SJSA1 (cell line): ENCODE measurements at regions not wholly inside any gene's neighbourhood (a gene's known extent, or its start where the extent isn't known, plus 50 kb on each side); places are given as distances from the start of the nearest gene placed in this dataset.

ENCODE experiments used
- DNase-seq, 2 experiments: peaks; one replicate each; pipeline ENCODE4 v3.0.0-alpha.2; 2015 to 2020; ENCODE audit warnings: low spot score in 2 of 2, low read depth in 1 of 2
- H3K27ac ChIP-seq: fragments of 250-450 bp; sonication (Bioruptor Pico); 2 replicates; pipeline ENCODE4 v1.5.1; 2020; ENCODE audit warnings: mild to moderate bottlenecking, moderate library complexity
- H3K27me3 ChIP-seq: fragments of 250-450 bp; sonication (Bioruptor Pico); replicated peaks from 2 replicates; pipeline ENCODE4 v1.5.1; 2020; ENCODE audit warnings: mild to moderate bottlenecking, moderate library complexity
- H3K36me3 ChIP-seq: fragments of 250-450 bp; sonication (Bioruptor Pico); 2 replicates; pipeline ENCODE4 v1.5.1; 2020; ENCODE audit warnings: mild to moderate bottlenecking
- H3K4me1 ChIP-seq: fragments of 250-450 bp; sonication (Bioruptor Pico); replicated peaks from 2 replicates; pipeline ENCODE4 v1.6.1; 2021; ENCODE audit warnings: mild to moderate bottlenecking
- H3K4me3 ChIP-seq: fragments of 250-450 bp; sonication (Bioruptor Pico); 2 replicates; pipeline ENCODE4 v1.5.1; 2020; ENCODE audit warnings: mild to moderate bottlenecking
- H3K9me3 ChIP-seq: fragments of 250-450 bp; sonication (Bioruptor Pico); replicated peaks from 2 replicates; pipeline ENCODE4 v1.5.1; 2020; ENCODE audit warnings: mild to moderate bottlenecking

- Histone ChIP-seq H3K4me1 (no peaks in the 10 kb centered on the region), H3K9me3 (no peaks in the 10 kb centered on the region), H3K27ac (no peak overlapping the region), H3K4me3 (no peak overlapping the region), H3K36me3 (no peaks in the 10 kb centered on the region), H3K27me3 (no peaks in the 10 kb centered on the region)
- no peak for DNase-seq
These were observed 219.6 kb upstream of the ZPLD1 start for GRCh38 chr3:102215166-102215565.

DNA sequence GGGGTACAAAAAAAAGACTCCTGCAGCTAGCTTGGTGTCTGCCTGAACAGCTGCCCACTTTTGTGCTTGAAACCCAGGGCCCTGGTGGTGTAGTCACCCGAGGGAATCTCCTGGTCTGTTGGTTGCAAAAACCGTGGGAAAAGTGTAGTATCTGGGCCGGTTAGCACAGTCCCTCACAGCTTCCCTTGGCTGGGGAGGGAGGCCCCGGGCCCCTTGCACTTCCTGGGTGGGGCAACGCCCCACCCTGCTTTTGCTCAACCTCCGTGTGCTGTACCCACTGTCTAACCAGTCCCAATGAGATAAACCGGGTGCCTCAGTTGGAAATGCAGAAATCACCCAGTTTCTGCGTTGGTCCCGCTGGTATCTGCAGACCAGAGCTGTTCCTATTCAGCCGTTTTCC lies 211.7 kb upstream of the ZPLD1 start:
- Histone ChIP-seq H3K4me3 (no peak overlapping the region), H3K27me3 (no peaks in the 10 kb centered on the region), H3K36me3 (no peaks in the 10 kb centered on the region), H3K9me3 (no peaks in the 10 kb centered on the region; the same call in 1 of the 2 replicates), H3K27ac (no peak overlapping the region), H3K4me1 (no peaks in the 10 kb centered on the region)
- DNase-seq, result no peak

DNA sequence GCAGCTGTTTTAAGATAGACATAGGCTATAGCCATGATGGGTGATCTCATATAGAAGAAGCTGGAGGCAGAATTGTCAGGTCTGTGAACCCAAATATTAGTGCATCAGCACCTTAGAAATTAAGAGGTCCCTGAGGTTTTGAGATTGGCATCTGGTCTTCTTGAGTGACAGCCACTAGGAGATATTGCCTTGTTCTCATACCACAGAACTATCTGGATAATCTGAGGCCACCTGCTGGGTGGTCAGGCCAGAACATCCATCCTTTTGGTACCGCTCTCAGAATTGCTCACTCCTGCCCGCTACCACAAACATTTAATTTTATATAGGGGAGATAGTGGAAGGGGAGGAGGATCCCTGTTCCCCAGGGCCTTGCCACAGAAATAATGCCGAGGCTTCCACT lies 210.6 kb upstream of the ZPLD1 start:
- no peak for DNase-seq
- Histone ChIP-seq H3K27ac (no peak overlapping the region), H3K4me3 (no peak overlapping the region), H3K9me3 (no peaks in the 10 kb centered on the region; the same call in 1 of the 2 replicates), H3K36me3 (no peaks in the 10 kb centered on the region), H3K4me1 (0 out of 2 replicates have a peak, but pooled peaks cover 1% of the 10 kb centered on the region), H3K27me3 (no peaks in the 10 kb centered on the region)

DNA sequence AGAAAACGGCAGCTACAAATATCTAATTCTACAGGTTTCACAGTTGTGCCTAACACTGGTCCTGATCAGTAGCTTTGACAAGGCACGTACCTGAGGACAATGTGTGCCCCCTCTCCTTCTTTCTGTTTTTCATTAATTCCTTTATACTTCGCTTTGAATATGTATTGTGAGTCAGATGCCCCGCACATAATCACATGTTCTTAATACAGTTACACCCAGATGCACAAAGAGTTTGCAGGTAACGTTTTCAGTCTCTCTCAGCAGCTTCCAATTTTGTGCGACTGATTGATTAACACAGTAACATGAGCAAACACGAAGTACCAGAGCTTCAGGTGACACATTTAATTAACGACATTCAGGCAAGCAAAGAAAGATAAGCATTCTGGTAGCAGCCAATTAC lies 209.8 kb upstream of the ZPLD1 start:
- H3K27ac ChIP-seq, result no peak overlapping the region
- no peaks in the 10 kb centered on the region; the same call in 1 of the 2 replicates for H3K9me3 ChIP-seq
- H3K36me3 ChIP-seq, result no peaks in the 10 kb centered on the region
- DNase-seq, result no peak
- no peak overlapping the region for H3K4me3 ChIP-seq
- 0 out of 2 replicates have a peak, but pooled peaks cover 4% of the 10 kb centered on the region for H3K4me1 ChIP-seq
- H3K27me3 ChIP-seq, result no peaks in the 10 kb centered on the region

GRCh38 chr3:102225407-102226132 lies 209.2 kb upstream of the ZPLD1 start:
- peak in 1 of 2 experiments; percentile 36 for DNase-seq

DNA sequence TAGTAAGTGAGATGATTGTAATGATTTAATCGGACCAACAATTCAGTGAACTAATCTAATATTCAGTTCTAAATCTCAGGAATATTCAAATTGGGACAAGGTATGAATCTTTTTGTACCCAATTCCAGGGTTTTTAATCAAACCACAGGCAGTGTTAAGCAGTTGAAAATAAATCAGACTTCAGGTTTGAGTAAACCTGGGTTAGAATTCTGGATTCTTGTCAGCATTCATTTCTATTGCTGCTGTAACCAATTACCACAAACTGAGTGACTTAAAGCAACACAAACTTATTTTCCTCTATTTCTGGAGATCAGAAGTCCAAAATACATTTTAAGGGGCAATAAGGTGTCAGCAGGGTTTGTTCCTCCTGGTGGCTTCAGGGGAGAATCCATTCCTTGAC lies 208.4 kb upstream of the ZPLD1 start:
- Histone ChIP-seq H3K9me3 (no peaks in the 10 kb centered on the region; the same call in 1 of the 2 replicates), H3K4me3 (no peak overlapping the region), H3K4me1 (0 out of 2 replicates have a peak, but pooled peaks cover 4% of the 10 kb centered on the region), H3K27me3 (no peaks in the 10 kb centered on the region), H3K27ac (no peak overlapping the region), H3K36me3 (no peaks in the 10 kb centered on the region)
- no peak for DNase-seq

More at GRCh38 chr3:102225407-102226132, 209.2 kb upstream of the ZPLD1 start:
- H3K4me1 ChIP-seq, result 0 out of 2 replicates have a peak, but pooled peaks cover 4% of the 10 kb centered on the region
- no peaks in the 10 kb centered on the region for H3K36me3 ChIP-seq
- no peaks in the 10 kb centered on the region for H3K27me3 ChIP-seq
- H3K27ac ChIP-seq, result no peak overlapping the region
- H3K4me3 ChIP-seq, result no peak overlapping the region
- H3K9me3 ChIP-seq, result no peaks in the 10 kb centered on the region; the same call in 1 of the 2 replicates

DNA sequence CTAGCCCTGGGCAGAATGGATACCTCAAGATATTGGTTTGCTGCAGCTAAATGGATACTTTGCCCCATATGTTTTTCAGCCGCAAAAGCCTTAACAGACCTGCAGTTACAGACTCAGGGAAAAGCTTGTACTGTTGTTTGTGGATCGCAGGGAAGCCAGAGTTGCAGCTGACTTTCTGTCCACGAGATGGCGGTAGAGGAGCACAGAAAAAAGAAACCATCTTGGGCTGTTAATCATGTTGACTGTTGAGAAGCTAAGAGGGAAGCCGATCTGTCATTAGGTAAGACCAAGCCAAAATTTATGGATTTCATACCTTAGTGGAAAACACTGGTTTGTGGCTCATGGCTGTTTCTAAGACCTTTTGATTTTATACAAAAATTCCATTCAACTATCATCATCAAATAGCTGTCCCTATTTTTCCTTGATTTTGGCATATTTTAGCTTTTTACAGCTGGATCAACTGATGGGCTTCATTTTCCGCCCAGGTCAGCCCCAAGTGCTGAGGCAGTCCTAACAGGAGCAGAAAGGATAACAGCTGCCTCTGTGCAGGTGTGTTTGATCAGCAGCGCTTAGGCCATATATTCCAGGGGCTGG lies 205.7 kb upstream of the ZPLD1 start:
- H3K27me3 ChIP-seq, result no peaks in the 10 kb centered on the region
- peak; percentile 56 to 66 for DNase-seq
- H3K36me3 ChIP-seq, result no peaks in the 10 kb centered on the region

DNA sequence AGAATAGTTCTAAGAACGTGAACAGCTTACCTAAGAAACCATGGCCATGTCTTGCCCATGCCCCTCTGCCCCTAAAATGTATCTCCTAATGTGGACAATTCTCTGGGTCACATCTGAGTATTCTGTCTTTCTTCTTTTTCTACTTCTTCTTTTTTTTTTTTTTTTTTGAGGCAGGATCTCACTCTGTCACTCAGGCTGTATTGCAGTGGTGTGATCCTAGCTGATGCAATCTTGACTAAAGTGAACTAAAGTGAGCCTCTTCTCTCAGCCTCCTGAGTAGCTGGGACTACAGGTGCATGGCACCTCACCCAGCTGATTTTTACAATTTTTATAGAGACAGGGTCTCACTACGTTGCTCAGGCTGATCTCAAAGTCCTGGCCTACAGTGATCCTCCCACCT lies 204.8 kb upstream of the ZPLD1 start:
- no peaks in the 10 kb centered on the region for H3K27me3 ChIP-seq
- no peak overlapping the region for H3K4me3 ChIP-seq
- DNase-seq, result no peak
- H3K9me3 ChIP-seq, result no peaks in the 10 kb centered on the region
- no peaks in the 10 kb centered on the region for H3K36me3 ChIP-seq
- H3K27ac ChIP-seq, result no peak overlapping the region
- 0 out of 2 replicates have a peak, but pooled peaks cover 4% of the 10 kb centered on the region for H3K4me1 ChIP-seq

More for the DNA sequence above, 205.7 kb upstream of the ZPLD1 start:
- Histone ChIP-seq H3K27ac (no peak overlapping the region), H3K9me3 (no peaks in the 10 kb centered on the region; the same call in 1 of the 2 replicates), H3K4me1 (0 out of 2 replicates have a peak, but pooled peaks cover 4% of the 10 kb centered on the region), H3K4me3 (no peak overlapping the region)

- H3K27ac ChIP-seq, result no peak overlapping the region
- no peak overlapping the region for H3K4me3 ChIP-seq
- H3K4me1 ChIP-seq, result 0 out of 2 replicates have a peak, but pooled peaks cover 4% of the 10 kb centered on the region
- H3K36me3 ChIP-seq, result no peaks in the 10 kb centered on the region; the same call in 1 of the 2 replicates
- no peaks in the 10 kb centered on the region for H3K9me3 ChIP-seq
- H3K27me3 ChIP-seq, result 0 out of 2 replicates have a peak, but pooled peaks cover 6% of the 10 kb centered on the region
- DNase-seq, result no peak
These were observed 200.9 kb upstream of the ZPLD1 start for GRCh38 chr3:102233881-102234280.

DNA sequence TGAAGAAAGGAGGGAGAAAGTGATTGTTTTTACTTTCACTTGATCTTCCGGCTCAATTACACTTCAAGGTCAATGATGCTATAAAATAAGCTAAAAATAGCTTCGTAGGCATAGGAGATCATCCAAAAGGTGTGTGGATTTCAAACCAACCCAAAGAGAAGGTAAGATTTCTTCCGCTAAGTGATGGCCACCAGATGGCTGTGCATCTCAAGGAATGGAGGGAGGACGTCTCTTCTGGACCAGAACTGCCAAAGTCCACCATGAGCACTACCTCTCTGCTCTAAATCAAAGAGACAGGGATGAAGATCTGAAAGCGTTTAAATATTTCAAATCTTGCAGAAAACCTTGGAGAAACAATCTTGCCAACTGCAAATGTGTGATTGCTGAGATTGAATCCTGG lies 199.1 kb upstream of the ZPLD1 start:
- peak; percentile 37 to 46 for DNase-seq
- Histone ChIP-seq H3K36me3 (no peaks in the 10 kb centered on the region; the same call in 1 of the 2 replicates), H3K9me3 (no peaks in the 10 kb centered on the region), H3K4me1 (no peaks in the 10 kb centered on the region), H3K27ac (no peak overlapping the region), H3K27me3 (0 out of 2 replicates have a peak, but pooled peaks cover 6% of the 10 kb centered on the region), H3K4me3 (no peak overlapping the region)

GRCh38 chr3:102237181-102237580 lies 197.6 kb upstream of the ZPLD1 start:
- DNase-seq, result no peak
- H3K4me1 ChIP-seq, result no peaks in the 10 kb centered on the region
- H3K9me3 ChIP-seq, result no peaks in the 10 kb centered on the region

GRCh38 chr3:102237838-102238237 lies 197.0 kb upstream of the ZPLD1 start:
- H3K4me3 ChIP-seq, result no peak overlapping the region
- DNase-seq, result no peak
- H3K36me3 ChIP-seq, result no peaks in the 10 kb centered on the region; the same call in 1 of the 2 replicates

More at GRCh38 chr3:102237181-102237580, 197.6 kb upstream of the ZPLD1 start:
- H3K27ac ChIP-seq, result no peak overlapping the region
- H3K27me3 ChIP-seq, result peaks cover 8% of the 10 kb centered on the region; the same call in 1 of the 2 replicates
- H3K36me3 ChIP-seq, result no peaks in the 10 kb centered on the region; the same call in 1 of the 2 replicates
- H3K4me3 ChIP-seq, result no peak overlapping the region

GRCh38 chr3:102238362-102238761 lies 196.5 kb upstream of the ZPLD1 start:
- no peak for DNase-seq
- no peak overlapping the region for H3K27ac ChIP-seq
- H3K4me3 ChIP-seq, result no peak overlapping the region
- no peaks in the 10 kb centered on the region; the same call in 1 of the 2 replicates for H3K36me3 ChIP-seq
- H3K9me3 ChIP-seq, result no peaks in the 10 kb centered on the region
- no peaks in the 10 kb centered on the region for H3K4me1 ChIP-seq
- H3K27me3 ChIP-seq, result peaks cover 8% of the 10 kb centered on the region; the same call in 1 of the 2 replicates

More at GRCh38 chr3:102237838-102238237, 197.0 kb upstream of the ZPLD1 start:
- H3K4me1 ChIP-seq, result no peaks in the 10 kb centered on the region
- H3K9me3 ChIP-seq, result no peaks in the 10 kb centered on the region
- H3K27ac ChIP-seq, result no peak overlapping the region
- peaks cover 8% of the 10 kb centered on the region; the same call in 1 of the 2 replicates for H3K27me3 ChIP-seq

DNA sequence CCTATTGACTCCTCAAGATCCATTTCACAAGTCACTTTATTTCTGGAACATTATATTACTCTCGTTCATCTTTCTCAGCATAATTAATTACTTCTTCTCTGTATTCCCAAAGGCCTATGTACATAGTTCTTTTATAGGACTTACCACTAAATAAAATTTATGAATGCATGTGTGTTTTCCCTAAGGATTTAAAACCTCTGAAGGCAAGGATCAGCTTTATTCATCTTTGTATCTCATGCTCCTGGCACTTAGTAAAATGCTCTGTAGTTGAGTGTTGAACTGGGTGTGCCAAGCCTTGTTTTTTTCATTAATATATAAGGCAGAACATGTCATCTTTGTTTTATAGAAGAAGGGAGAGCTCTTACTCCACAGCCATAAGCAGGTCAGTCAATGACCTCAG lies 194.1 kb upstream of the ZPLD1 start:
- H3K4me3 ChIP-seq, result no peak overlapping the region
- no peaks in the 10 kb centered on the region for H3K4me1 ChIP-seq
- DNase-seq, result no peak
- no peaks in the 10 kb centered on the region; the same call in 1 of the 2 replicates for H3K36me3 ChIP-seq
- H3K27ac ChIP-seq, result no peak overlapping the region
- no peaks in the 10 kb centered on the region for H3K9me3 ChIP-seq
- peaks cover 7% of the 10 kb centered on the region; the same call in 1 of the 2 replicates for H3K27me3 ChIP-seq
